Lower lobe of right lung (tissue), 2 donors: ENCODE measurements at regions not wholly inside any gene's neighbourhood (a gene's known extent, or its start where the extent isn't known, plus 50 kb on each side); places are given as distances from the start of the nearest gene placed in this dataset.

Experiments used
- ATAC-seq, 2 donors: fragments of 200-7000 bp; cut with Tn5 transposase; one replicate each; pipeline ENCODE4 v1.9.1; 2020 to 2022; ENCODE audit warnings: mild to moderate bottlenecking in 2 of 2, moderate library complexity in 2 of 2
- DNase-seq: peaks from one replicate; pipeline ENCODE4 v3.0.0-alpha.2; 2020
- H3K27ac ChIP-seq: fragments of 200-600 bp; one replicate; pipeline ENCODE4 v1.8.0; 2022
- H3K27me3 ChIP-seq: fragments of 200-600 bp; one replicate; pipeline ENCODE4 v1.8.0; 2022; ENCODE audit warnings: low read depth
- H3K36me3 ChIP-seq: fragments of 200-600 bp; one replicate; pipeline ENCODE4 v1.8.0; 2022; ENCODE audit warnings: mild to moderate bottlenecking
- H3K4me1 ChIP-seq: fragments of 200-600 bp; one replicate; pipeline ENCODE4 v1.8.0; 2022
- H3K4me3 ChIP-seq: fragments of 200-600 bp; one replicate; pipeline ENCODE4 v1.8.0; 2022; ENCODE audit warnings: mild to moderate bottlenecking
- H3K9me3 ChIP-seq: fragments of 200-600 bp; one replicate; pipeline ENCODE4 v1.8.0; 2022
- intact Hi-C: fragments of 100-400 bp; cut with DNase I; formaldehyde crosslinking; loops from one replicate; pipeline ENCODE4 v1.11.0; 2022
- TF ChIP-seq, protein P1 (sequence below): fragments of 200-600 bp; IDR thresholded peaks from one replicate; pipeline ENCODE4 v1.8.0; 2022; ENCODE audit warnings: antibody characterized with exemption, mild to moderate bottlenecking
- donor health status: DM: no; HTN: yes; CAD: no; lungs with severe emphysema.

DNA sequence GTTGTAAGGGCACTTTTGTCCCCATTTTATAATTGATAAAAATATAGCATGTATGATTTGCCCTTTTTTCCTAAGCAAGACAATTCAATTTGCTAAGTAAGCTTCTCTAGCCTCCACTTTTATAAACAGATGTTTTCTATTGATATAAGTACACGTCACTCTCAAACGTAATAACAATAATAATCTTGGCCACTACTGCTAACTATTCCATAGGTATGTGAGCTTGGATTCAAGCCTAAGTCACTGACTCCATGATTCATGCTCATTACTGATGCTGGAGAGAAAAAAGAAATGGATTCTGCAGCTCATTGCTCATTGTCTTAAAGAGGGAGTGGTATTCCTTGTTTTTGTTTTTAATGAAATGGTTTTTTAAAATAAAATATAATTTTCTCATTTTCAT, 661.0 kb downstream of the GALC start:
- Histone ChIP-seq H3K4me1 (no peaks in the 10 kb centered on the region), H3K36me3 (no peaks in the 10 kb centered on the region), H3K27ac (no peak overlapping the region), H3K9me3 (no peaks in the 10 kb centered on the region), H3K4me3 (no peak overlapping the region), H3K27me3 (no peaks in the 10 kb centered on the region)
- ATAC-seq: no peak
- TF ChIP-seq, protein P1, sequence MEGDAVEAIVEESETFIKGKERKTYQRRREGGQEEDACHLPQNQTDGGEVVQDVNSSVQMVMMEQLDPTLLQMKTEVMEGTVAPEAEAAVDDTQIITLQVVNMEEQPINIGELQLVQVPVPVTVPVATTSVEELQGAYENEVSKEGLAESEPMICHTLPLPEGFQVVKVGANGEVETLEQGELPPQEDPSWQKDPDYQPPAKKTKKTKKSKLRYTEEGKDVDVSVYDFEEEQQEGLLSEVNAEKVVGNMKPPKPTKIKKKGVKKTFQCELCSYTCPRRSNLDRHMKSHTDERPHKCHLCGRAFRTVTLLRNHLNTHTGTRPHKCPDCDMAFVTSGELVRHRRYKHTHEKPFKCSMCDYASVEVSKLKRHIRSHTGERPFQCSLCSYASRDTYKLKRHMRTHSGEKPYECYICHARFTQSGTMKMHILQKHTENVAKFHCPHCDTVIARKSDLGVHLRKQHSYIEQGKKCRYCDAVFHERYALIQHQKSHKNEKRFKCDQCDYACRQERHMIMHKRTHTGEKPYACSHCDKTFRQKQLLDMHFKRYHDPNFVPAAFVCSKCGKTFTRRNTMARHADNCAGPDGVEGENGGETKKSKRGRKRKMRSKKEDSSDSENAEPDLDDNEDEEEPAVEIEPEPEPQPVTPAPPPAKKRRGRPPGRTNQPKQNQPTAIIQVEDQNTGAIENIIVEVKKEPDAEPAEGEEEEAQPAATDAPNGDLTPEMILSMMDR: no peak
- DNase-seq: no peak
- intact Hi-C loops: no loop called here

DNA sequence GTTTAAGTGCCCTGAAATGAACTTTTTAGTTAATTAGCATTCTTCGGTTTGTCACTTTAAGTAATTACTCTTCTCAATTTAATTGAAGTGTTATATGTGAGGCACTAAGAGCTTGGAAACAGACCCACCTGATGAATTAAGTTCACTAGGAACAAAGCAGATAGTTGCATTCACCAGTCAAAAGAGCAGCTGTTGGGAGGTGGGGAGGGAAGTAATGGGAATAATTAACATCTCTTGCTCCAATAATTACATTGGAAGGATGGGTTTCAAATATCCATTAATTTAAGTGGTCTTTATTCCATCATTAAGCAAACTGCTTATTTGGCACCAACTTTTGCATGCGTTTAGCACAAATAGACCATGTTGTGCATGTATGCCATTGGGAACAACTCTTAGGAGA, 667.2 kb downstream of the GALC start:
- H3K36me3 ChIP-seq: no peaks in the 10 kb centered on the region
- TF ChIP-seq, protein P1: no peak
- H3K9me3 ChIP-seq: no peaks in the 10 kb centered on the region
- H3K4me1 ChIP-seq: no peaks in the 10 kb centered on the region
- ATAC-seq (no peak), DNase-seq (no peak)
- no peak overlapping the region for H3K27ac ChIP-seq
- H3K27me3 ChIP-seq: no peaks in the 10 kb centered on the region
- intact Hi-C loops: no loop called here
- H3K4me3 ChIP-seq: no peak overlapping the region

DNA sequence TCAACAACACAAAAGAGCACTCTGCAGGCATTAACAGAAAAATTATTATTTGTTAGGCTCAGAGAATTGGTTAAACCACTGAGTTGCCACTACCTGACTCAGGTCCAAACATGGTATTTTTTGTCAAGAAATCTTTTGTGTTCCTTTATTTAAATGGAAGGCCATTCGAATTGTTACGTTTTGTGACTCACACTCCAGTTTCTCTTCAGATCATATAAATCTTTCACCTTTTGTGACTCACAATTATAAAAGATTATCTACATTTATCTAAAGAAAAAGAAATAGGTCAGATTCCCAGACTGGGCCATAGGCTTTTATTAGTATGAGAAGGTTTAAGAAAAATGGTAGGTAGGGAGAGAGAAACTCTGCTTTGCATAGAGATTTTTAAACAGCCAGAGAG, 669.8 kb downstream of the GALC start:
- no peak overlapping the region for H3K4me3 ChIP-seq
- no peaks in the 10 kb centered on the region for H3K9me3 ChIP-seq
- H3K4me1 ChIP-seq: no peaks in the 10 kb centered on the region
- TF ChIP-seq, protein P1: no peak
- ATAC-seq: no peak
- intact Hi-C loops: no loop called here
- H3K27me3 ChIP-seq: no peaks in the 10 kb centered on the region
- H3K36me3 ChIP-seq: no peaks in the 10 kb centered on the region
- DNase-seq: no peak
- no peak overlapping the region for H3K27ac ChIP-seq

DNA sequence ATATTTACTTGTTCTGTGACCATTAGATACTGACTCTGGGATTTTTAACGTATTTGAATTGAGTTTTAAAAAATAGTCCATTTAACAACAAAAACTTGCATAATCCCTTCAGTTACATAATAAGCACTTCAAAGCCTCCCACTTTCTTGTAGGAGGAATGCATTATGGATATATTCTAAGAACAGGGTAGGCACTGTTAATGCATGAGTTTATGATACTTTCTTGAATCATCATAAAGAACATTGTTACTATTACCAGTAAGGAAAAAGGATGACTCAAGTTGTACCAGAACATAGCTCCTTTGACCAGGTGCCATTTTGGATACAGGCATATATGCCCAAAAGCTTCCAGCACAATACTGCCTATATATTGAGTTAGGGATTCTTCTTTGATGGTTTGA, 671.4 kb downstream of the GALC start:
- TF ChIP-seq, protein P1: no peak
- DNase-seq (no peak), ATAC-seq (no peak)
- H3K27me3 ChIP-seq: no peaks in the 10 kb centered on the region
- H3K9me3 ChIP-seq: no peaks in the 10 kb centered on the region
- H3K4me1 ChIP-seq: no peaks in the 10 kb centered on the region
- H3K36me3 ChIP-seq: no peaks in the 10 kb centered on the region
- H3K27ac ChIP-seq: no peak overlapping the region
- intact Hi-C loops: no loop called here
- H3K4me3 ChIP-seq: no peak overlapping the region

DNA sequence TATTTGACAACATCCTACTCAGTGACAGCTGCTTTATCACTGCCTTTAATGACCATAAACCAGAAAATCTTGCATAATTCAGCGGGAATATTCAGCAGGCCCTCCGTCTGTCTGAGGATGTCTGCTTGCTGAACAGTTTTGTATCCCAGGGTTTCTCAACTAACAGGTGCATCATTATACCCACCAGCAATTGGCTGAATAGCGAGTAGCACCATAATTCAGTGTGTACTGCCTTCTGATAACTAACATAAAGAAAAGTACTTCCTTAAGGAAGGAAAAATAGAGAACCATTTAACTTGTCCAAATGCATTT, 680.1 kb downstream of the GALC start:
- ATAC-seq (no peak), DNase-seq (no peak)
- Histone ChIP-seq H3K9me3 (no peaks in the 10 kb centered on the region), H3K27me3 (no peaks in the 10 kb centered on the region), H3K4me3 (no peak overlapping the region), H3K4me1 (no peaks in the 10 kb centered on the region), H3K36me3 (no peaks in the 10 kb centered on the region), H3K27ac (no peak overlapping the region)
- TF ChIP-seq, protein P1: no peak
- intact Hi-C loops: no loop called here
